ENCODE measurements at regions not wholly inside any gene's neighbourhood (a gene's known extent, or its start where the extent isn't known, plus 50 kb on each side); places are given as distances from the start of the nearest gene placed in this dataset.

DNA sequence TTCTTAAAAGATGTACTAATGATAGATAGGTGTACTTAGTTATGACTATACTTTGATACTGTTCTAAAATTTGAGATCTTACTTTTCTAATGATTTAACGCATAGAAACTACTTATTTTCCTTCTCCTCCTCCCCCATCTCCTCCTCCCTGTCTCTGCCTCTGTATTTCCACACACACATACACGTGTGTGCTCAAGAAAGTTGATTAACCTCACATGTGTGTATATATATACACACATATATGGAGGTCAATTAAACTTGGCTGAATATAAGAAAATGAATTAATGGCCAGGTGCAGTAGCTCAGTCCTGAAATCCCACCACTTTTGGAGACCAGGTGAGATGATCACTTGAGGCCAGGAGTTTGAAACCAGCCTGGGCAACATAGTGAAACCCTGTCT lies 362.7 kb upstream of the SYT1 start:
- H4K20me1 ChIP-seq (ENCODE audit: insufficient read depth, low read length), result no peaks in the 10 kb centered on the region
- H3K27me3 ChIP-seq (ENCODE audit: control insufficient read depth, insufficient read depth, low read length), result no peaks in the 10 kb centered on the region
- H3K9me1 ChIP-seq (ENCODE audit: insufficient read depth, low read length), result no peaks in the 10 kb centered on the region
- DNase-seq (no peak), ATAC-seq (ENCODE audit: low read depth) (no peak)
- no peaks in the 10 kb centered on the region for H3K36me3 ChIP-seq (ENCODE audit: control insufficient read depth, insufficient read depth, low read length)
- no peak overlapping the region for H3K23ac ChIP-seq (ENCODE audit: low read depth, low read length)
- no peak overlapping the region for H3K4me3 ChIP-seq (ENCODE audit: insufficient read depth, low read depth, low read length)
- no peak overlapping the region for H3K14ac ChIP-seq (replicated peaks; ENCODE audit: low read depth, low read length)
- no peak overlapping the region for H3K4me2 ChIP-seq (ENCODE audit: low read depth, low read length)
- in situ Hi-C loops (cut with MboI; ENCODE audit: low sequenced_read_pairs) (no loop called here), intact Hi-C loops (cut with micrococcal nuclease) (no loop called here), dilution Hi-C loops (cut with HindIII; ENCODE audit: low sequenced_read_pairs, unreplicated experiment) (no loop called here)
- no peak overlapping the region for H3K27ac ChIP-seq (ENCODE audit: insufficient read depth, low read length)
- no peak overlapping the region for H2BK120ac ChIP-seq (ENCODE audit: low read depth, low read length)
- H3K9ac ChIP-seq (ENCODE audit: low read depth, low read length), result no peak overlapping the region
- H2AFZ ChIP-seq (replicated peaks; ENCODE audit: low read length, poor library complexity), result no peak overlapping the region
- no peak overlapping the region for H4K8ac ChIP-seq (ENCODE audit: low read depth in 2 of 2, low read length in 2 of 2)
- H3K9me3 ChIP-seq (ENCODE audit: control insufficient read depth, insufficient read depth, low read length), result no peaks in the 10 kb centered on the region
- H3K4me1 ChIP-seq (ENCODE audit: control insufficient read depth, insufficient read depth, low read length), result no peaks in the 10 kb centered on the region
- BruUV-seq (replicated peaks), result no TSS peak
- H2AK5ac ChIP-seq (ENCODE audit: low read depth, low read length), result no peak overlapping the region
- no peak overlapping the region for H2BK5ac ChIP-seq (ENCODE audit: low read depth, low read length, poor library complexity, severe bottlenecking)
- H3K18ac ChIP-seq (ENCODE audit: low read depth, low read length), result no peak overlapping the region
- no peak overlapping the region for H3K4ac ChIP-seq (ENCODE audit: low read depth, low read length)
- no peak overlapping the region for H3K56ac ChIP-seq (ENCODE audit: extremely low read depth, insufficient read depth, low read length)
- WGBS, 2 experiments (ENCODE audit: extremely low coverage in 2 of 2, insufficient read length in 1 of 2), result no CpG with 5 or more reads among the region's 2 CpGs
- H2AK9ac ChIP-seq (replicated peaks; ENCODE audit: low read depth, low read length, poor library complexity), result no peak overlapping the region
- ChIA-PET CTCF (no interaction called here), POLR2A (ENCODE audit: unreplicated experiment) (no interaction called here)
- TF ChIP-seq MXI1 (IDR thresholded peaks at IDR 0.05; ENCODE audit: borderline replicate concordance, low read depth, low read length) (no peak), MAFK (IDR thresholded peaks at IDR 0.05; ENCODE audit: low read depth, low read length) (no peak), SMC3 (IDR thresholded peaks at IDR 0.05; ENCODE audit: low read depth, low read length) (no peak), NFE2L2 (IDR thresholded peaks at IDR 0.05; ENCODE audit: low read depth, low read length) (no peak), RAD21 (IDR thresholded peaks at IDR 0.05; ENCODE audit: low read length) (no peak), RFX5 (IDR thresholded peaks at IDR 0.05; ENCODE audit: low read depth, low read length) (no peak)
- no peak overlapping the region for H4K91ac ChIP-seq (ENCODE audit: insufficient read depth, low read depth, low read length)
- H2BK20ac ChIP-seq (ENCODE audit: low read depth, low read length), result no peak overlapping the region
- no peak overlapping the region for H4K5ac ChIP-seq (ENCODE audit: low read depth, low read length)
- no peaks in the 10 kb centered on the region for H3K79me1 ChIP-seq (ENCODE audit: low read depth in 1 of 2, low read length in 2 of 2)
- no peak overlapping the region for H2BK15ac ChIP-seq (ENCODE audit: low read depth, low read length)
